T-helper 17 cell (primary cell): ENCODE measurements at regions not wholly inside any gene's neighbourhood (a gene's known extent, or its start where the extent isn't known, plus 50 kb on each side); places are given as distances from the start of the nearest gene placed in this dataset.

Experiments
- ATAC-seq: fragments of 150-1000 bp; cut with Tn5 transposase; 2 replicates; pipeline ENCODE4 v1.10.0; 2021; ENCODE audit warnings: mild to moderate bottlenecking, moderate library complexity
- DNase-seq, 3 donors: peaks; one replicate each; pipeline versions ENCODE4 v3.0.0 to v3.0.0-alpha.2; 2020 to 2021
- H3K9me3 ChIP-seq: one replicate; pipeline ENCODE4 v1.7.0; 2013; ENCODE audit warnings: low read length, mild to moderate bottlenecking; ENCODE audit not compliant: control insufficient read depth, poor library complexity, severe bottlenecking
- H3K27ac Mint-ChIP-seq: one replicate; pipeline ENCODE4 v1.8.0; 2022; ENCODE audit warnings: mild to moderate bottlenecking, moderate library complexity, mixed read lengths
- H3K27me3 Mint-ChIP-seq: one replicate; pipeline ENCODE4 v1.8.0; 2022; ENCODE audit warnings: mixed read lengths
- H3K36me3 Mint-ChIP-seq: one replicate; pipeline ENCODE4 v1.8.0; 2022; ENCODE audit warnings: low read depth, mixed read lengths
- H3K4me1 Mint-ChIP-seq: one replicate; pipeline ENCODE4 v1.8.0; 2022; ENCODE audit warnings: mild to moderate bottlenecking, mixed read lengths
- H3K4me3 Mint-ChIP-seq: one replicate; pipeline ENCODE4 v1.8.0; 2022; ENCODE audit warnings: mild to moderate bottlenecking, moderate library complexity, mixed read lengths

- Mint-ChIP-seq H3K36me3 (no peaks in the 10 kb centered on the region), H3K27ac (no peak overlapping the region), H3K4me1 (no peaks in the 10 kb centered on the region), H3K27me3 (no peaks in the 10 kb centered on the region), H3K4me3 (no peak overlapping the region)
- no peak for DNase-seq
- ATAC-seq = no peak
- no peaks in the 10 kb centered on the region for H3K9me3 ChIP-seq
Measured at GRCh38 chr15:94815914-94816313, 584.6 kb downstream of the MCTP2 start.

- Mint-ChIP-seq H3K4me1 (no peaks in the 10 kb centered on the region), H3K36me3 (no peaks in the 10 kb centered on the region), H3K27me3 (no peaks in the 10 kb centered on the region), H3K4me3 (no peak overlapping the region), H3K27ac (no peak overlapping the region)
- no peaks in the 10 kb centered on the region for H3K9me3 ChIP-seq
- ATAC-seq (no peak), DNase-seq (no peak)
Measured at GRCh38 chr15:94829887-94830884, 598.8 kb downstream of the MCTP2 start.

DNA sequence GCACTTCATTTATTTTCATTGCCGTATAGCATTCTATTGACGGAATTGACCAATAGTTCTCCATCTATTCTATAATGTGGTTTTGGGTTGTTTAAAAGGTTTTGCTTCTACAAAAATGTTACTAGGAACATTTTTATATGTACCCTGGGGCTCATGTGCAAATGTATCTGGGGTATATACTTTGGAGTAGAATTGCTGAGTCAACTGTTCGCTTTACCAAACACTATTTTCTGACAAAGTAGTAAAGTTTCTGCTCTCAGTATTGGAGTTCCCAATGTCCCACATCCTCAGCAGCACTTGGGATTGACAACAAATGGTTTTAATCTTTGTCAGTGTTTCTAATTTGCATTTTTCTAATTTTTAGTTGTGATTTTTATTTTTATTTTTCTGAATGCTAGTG, 602.6 kb downstream of the MCTP2 start:
- no peaks in the 10 kb centered on the region for H3K36me3 Mint-ChIP-seq
- H3K4me3 Mint-ChIP-seq = no peak overlapping the region
- no peak overlapping the region for H3K27ac Mint-ChIP-seq
- ATAC-seq = no peak
- no peaks in the 10 kb centered on the region for H3K4me1 Mint-ChIP-seq
- H3K9me3 ChIP-seq = no peaks in the 10 kb centered on the region
- H3K27me3 Mint-ChIP-seq = no peaks in the 10 kb centered on the region
- no peak for DNase-seq

DNA sequence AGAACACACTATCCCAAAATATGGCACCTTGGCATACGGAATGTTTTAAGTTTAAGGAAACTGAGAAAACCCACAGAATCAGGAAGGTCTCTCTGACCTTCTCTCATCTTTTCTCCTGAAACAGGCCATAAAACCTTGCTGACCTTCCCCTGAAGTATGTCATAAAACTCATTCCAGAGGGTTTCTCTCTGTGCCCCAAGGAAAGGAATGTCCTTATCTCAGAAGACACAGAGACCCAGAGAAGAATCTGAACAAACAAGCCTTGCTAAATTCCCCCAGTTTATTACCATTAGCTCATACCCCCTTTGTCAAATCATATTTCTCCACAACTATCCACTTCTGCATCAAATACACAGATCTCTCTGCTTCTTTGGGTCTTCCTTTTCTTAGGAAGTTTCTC, 603.1 kb downstream of the MCTP2 start:
- Mint-ChIP-seq H3K36me3 (no peaks in the 10 kb centered on the region), H3K4me3 (no peak overlapping the region), H3K4me1 (no peaks in the 10 kb centered on the region), H3K27me3 (no peaks in the 10 kb centered on the region), H3K27ac (no peak overlapping the region)
- no peaks in the 10 kb centered on the region for H3K9me3 ChIP-seq
- ATAC-seq (no peak), DNase-seq (no peak)

DNA sequence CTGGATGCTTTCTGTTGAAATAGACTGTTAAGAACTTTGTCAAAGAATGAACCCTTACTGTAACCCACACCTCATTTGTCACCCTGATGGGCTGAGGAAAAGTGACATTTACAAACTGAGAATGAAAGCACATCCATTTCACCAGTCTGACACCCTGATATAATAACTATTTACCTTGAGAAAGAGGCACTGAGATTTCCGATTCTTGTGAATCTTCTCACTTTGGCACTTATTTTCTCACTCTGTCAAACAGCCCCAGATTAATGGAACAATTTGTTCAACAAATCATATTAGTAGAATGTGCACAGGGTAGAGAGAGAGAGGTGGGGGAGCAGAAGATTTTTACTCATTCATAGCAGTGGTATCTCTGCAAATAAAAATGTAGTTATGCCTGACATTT, 606.9 kb downstream of the MCTP2 start:
- Mint-ChIP-seq H3K36me3 (no peaks in the 10 kb centered on the region), H3K27ac (no peak overlapping the region), H3K4me1 (no peaks in the 10 kb centered on the region), H3K27me3 (peaks cover 10% of the 10 kb centered on the region), H3K4me3 (no peak overlapping the region)
- DNase-seq = no peak
- no peak for ATAC-seq
- no peaks in the 10 kb centered on the region for H3K9me3 ChIP-seq

DNA sequence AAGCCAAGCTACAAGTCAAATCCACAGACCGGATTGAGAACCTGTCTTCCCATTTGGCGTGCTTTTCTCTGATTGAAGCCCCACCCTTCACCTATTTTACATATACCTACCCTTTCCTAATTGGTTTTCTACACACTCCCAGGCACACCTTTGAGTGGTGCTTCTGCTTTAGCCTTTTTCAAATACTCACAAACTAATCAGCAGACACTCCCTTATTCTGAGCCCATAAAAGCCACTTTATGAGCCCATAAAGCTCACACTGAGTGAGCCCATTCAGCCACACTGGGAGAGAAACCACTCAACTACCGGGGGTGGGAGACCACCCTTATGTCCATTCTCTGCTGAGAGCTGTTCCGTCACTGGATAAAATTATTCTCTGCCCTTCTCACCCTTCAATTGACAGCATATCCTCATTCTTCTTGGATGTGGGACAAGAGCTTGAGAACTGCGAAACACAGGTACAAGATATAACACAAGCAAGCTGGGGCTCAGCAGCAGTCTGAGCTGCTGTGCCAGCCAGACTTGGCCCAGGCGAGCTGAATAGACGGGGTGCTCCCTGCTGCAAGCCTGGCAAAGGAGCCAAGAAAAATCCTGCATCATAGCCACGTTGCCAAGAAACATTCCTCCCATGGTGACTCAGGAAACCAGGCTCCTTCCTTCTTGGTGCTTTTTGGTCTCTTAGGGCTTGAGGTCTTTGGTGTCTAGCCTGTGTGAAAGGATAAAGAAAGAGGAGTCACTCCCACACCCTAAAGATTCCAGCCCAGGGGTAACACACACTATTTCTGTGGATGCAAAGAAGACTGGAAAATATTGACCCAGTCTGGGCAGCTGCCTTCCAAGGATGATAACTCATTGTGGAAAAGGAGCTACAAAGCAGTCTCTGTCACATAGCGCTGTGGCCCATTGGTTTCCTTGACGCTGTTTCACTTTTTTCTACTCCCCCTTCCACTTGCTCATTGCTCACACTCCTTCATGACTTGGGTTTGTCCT, 609.7 kb downstream of the MCTP2 start:
- ATAC-seq (no peak), DNase-seq (no peak)
- no peak overlapping the region for H3K4me3 Mint-ChIP-seq
- H3K4me1 Mint-ChIP-seq = no peaks in the 10 kb centered on the region
- no peaks in the 10 kb centered on the region for H3K9me3 ChIP-seq
- H3K27ac Mint-ChIP-seq = no peak overlapping the region
- peaks cover 5% of the 10 kb centered on the region for H3K36me3 Mint-ChIP-seq
- H3K27me3 Mint-ChIP-seq = peaks cover 26% of the 10 kb centered on the region

GRCh38 chr15:94843060-94843459, 611.7 kb downstream of the MCTP2 start:
- H3K4me3 Mint-ChIP-seq = no peak overlapping the region
- no peak overlapping the region for H3K27ac Mint-ChIP-seq
- H3K9me3 ChIP-seq = no peaks in the 10 kb centered on the region
- DNase-seq (no peak), ATAC-seq (no peak)
- H3K4me1 Mint-ChIP-seq = no peaks in the 10 kb centered on the region
- H3K27me3 Mint-ChIP-seq = peaks cover 27% of the 10 kb centered on the region
- peaks cover 5% of the 10 kb centered on the region for H3K36me3 Mint-ChIP-seq

DNA sequence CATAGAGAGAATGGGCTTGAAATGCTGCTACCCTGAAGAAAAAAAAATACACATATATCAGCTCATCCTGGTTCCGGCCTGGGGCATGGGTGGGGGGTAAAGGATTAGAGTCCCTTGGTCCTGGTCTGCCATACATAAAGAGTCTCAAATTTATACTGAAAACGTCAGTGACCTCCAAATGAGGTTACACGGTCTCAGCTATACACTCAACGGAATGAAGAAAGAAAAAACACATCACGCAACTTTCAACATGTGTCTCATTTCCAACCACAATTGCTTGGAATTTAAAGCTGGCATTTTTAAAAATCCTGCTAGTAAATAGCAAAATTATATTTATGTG, 612.8 kb downstream of the MCTP2 start:
- no peak overlapping the region for H3K4me3 Mint-ChIP-seq
- ATAC-seq (no peak), DNase-seq (no peak)
- no peaks in the 10 kb centered on the region for H3K4me1 Mint-ChIP-seq
- H3K36me3 Mint-ChIP-seq = peaks cover 5% of the 10 kb centered on the region
- no peaks in the 10 kb centered on the region for H3K9me3 ChIP-seq
- no peak overlapping the region for H3K27ac Mint-ChIP-seq
- H3K27me3 Mint-ChIP-seq = peaks cover 27% of the 10 kb centered on the region

DNA sequence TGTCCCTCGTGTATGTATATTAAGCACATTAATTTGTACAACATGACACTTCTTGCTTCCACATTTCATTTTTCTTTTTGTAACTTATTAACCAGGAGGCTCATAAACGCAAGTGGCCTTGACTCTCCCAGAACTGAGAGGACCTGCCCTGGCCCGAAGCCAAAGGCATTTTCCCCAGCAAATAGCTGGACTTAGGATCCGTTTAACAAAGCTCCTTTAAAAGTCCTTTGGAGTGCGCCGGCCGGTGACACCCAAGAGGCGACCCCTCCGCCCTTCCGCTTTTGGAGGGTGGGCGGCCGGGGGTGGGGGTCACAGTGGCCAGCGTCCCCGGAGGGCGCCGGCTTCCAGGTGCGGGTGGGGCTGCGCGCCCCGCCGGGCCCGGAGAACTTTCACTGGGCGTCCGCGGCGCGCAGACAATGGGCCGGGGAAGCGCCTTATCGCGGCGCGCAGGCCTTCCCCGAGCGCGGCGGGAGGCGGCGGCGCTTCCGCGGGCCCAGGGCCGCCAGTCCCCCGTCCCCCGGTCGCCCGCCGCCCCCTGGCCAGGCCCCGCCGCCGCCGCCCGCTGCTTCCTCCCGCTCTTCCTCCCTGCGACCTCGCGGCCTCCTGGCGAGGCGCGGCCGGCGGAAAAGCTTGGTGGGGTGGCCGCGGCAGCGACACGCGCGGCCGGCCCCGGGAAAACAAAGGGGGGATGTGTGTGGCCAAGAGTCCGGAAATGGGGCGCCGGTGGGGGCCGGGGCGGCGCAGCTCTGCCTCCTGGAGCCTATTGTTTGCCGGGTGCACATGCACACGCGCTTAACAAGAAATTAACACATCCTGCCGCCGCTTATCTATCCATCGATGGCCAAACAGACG, 613.4 kb downstream of the MCTP2 start:
- Mint-ChIP-seq H3K4me3 (no peak overlapping the region), H3K4me1 (no peaks in the 10 kb centered on the region), H3K27me3 (peaks cover 27% of the 10 kb centered on the region), H3K27ac (no peak overlapping the region), H3K36me3 (peaks cover 5% of the 10 kb centered on the region)
- no peaks in the 10 kb centered on the region for H3K9me3 ChIP-seq
- no peak for ATAC-seq
- DNase-seq = no peak

GRCh38 chr15:94845390-94845716, 614.0 kb downstream of the MCTP2 start:
- no peaks in the 10 kb centered on the region for H3K9me3 ChIP-seq
- no peak for ATAC-seq
- Mint-ChIP-seq H3K27me3 (peaks cover 27% of the 10 kb centered on the region), H3K36me3 (peaks cover 5% of the 10 kb centered on the region), H3K4me3 (no peak overlapping the region), H3K27ac (no peak overlapping the region), H3K4me1 (no peaks in the 10 kb centered on the region)
- DNase-seq = no peak

GRCh38 chr15:94847325-94847724, 616.0 kb downstream of the MCTP2 start:
- no peak for DNase-seq
- peaks cover 5% of the 10 kb centered on the region for H3K36me3 Mint-ChIP-seq
- ATAC-seq = no peak
- peaks cover 22% of the 10 kb centered on the region for H3K27me3 Mint-ChIP-seq
- no peaks in the 10 kb centered on the region for H3K4me1 Mint-ChIP-seq
- H3K27ac Mint-ChIP-seq = no peak overlapping the region
- H3K4me3 Mint-ChIP-seq = no peak overlapping the region
- H3K9me3 ChIP-seq = no peaks in the 10 kb centered on the region

DNA sequence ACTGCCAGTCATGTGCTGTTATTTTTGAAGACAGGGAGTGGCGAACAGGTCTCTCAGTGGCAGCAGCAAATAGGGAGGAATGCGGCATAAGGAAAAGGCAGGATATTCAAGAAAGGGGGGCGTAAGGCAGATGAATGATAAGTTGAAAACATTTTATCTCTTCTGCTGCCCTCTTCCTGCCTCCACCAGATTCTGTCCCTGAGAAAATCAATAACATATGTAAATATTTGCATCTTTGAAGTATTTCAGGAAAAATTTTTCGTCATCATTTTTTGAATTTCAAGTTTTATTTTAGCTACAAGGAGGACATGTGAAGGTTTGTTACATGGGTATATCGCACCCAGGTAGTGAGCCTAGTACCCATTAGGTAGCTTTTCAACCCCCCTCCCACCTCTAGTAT, 616.7 kb downstream of the MCTP2 start:
- ATAC-seq (no peak), DNase-seq (no peak)
- H3K27ac Mint-ChIP-seq = no peak overlapping the region
- peaks cover 18% of the 10 kb centered on the region for H3K27me3 Mint-ChIP-seq
- H3K36me3 Mint-ChIP-seq = peaks cover 5% of the 10 kb centered on the region
- H3K9me3 ChIP-seq = no peaks in the 10 kb centered on the region
- H3K4me3 Mint-ChIP-seq = no peak overlapping the region
- H3K4me1 Mint-ChIP-seq = no peaks in the 10 kb centered on the region

- no peaks in the 10 kb centered on the region for H3K27me3 Mint-ChIP-seq
- no peaks in the 10 kb centered on the region for H3K4me1 Mint-ChIP-seq
- H3K9me3 ChIP-seq = no peaks in the 10 kb centered on the region
- no peaks in the 10 kb centered on the region for H3K36me3 Mint-ChIP-seq
- ATAC-seq (no peak), DNase-seq (no peak)
- no peak overlapping the region for H3K27ac Mint-ChIP-seq
- no peak overlapping the region for H3K4me3 Mint-ChIP-seq
Measured at GRCh38 chr15:94855018-94855408, 623.7 kb downstream of the MCTP2 start.
